ENCODE measurements at regions not wholly inside any gene's neighbourhood (a gene's known extent, or its start where the extent isn't known, plus 50 kb on each side); places are given as distances from the start of the nearest gene placed in this dataset.

DNA sequence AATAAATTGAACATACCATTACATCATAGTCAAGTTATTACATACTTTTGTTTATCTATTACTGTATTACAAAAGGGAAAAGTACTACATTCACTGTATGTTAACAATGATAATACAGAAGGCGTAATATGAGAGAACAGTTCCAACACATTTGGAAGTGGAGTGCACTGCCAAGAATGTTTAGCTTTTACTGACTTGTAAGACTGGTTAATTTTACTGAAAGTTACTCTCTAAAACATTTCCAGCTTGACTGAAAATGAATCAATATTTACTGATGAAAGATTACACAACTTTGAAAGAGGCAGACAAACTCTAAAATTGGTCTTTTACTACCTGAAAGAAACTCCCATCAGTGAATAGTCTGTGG is 728.5 kb downstream of the FSCB start:
- DNase-seq = no peak
- TF ChIP-seq POLR2AphosphoS5 (IDR thresholded peaks at IDR 0.05) = no peak
- TF ChIP-seq, protein P1, sequence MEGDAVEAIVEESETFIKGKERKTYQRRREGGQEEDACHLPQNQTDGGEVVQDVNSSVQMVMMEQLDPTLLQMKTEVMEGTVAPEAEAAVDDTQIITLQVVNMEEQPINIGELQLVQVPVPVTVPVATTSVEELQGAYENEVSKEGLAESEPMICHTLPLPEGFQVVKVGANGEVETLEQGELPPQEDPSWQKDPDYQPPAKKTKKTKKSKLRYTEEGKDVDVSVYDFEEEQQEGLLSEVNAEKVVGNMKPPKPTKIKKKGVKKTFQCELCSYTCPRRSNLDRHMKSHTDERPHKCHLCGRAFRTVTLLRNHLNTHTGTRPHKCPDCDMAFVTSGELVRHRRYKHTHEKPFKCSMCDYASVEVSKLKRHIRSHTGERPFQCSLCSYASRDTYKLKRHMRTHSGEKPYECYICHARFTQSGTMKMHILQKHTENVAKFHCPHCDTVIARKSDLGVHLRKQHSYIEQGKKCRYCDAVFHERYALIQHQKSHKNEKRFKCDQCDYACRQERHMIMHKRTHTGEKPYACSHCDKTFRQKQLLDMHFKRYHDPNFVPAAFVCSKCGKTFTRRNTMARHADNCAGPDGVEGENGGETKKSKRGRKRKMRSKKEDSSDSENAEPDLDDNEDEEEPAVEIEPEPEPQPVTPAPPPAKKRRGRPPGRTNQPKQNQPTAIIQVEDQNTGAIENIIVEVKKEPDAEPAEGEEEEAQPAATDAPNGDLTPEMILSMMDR (IDR thresholded peaks at IDR 0.05) = no peak
- TF ChIP-seq EP300 (IDR thresholded peaks at IDR 0.05; ENCODE audit: low read depth) = no peak
- TF ChIP-seq POLR2A (IDR thresholded peaks at IDR 0.05) = no peak
- in situ Hi-C loops (cut with MboI; ENCODE audit: low pct_ligation_motif_present in 1 of 4, low pct_unique_long_range_greater_than_20kb in 1 of 4, low sequenced_read_pairs in 3 of 4) = no loop called here
- 38% methylated on average over 1 of the region's 1 CpG for WGBS, 2 donors (ENCODE audit: low coverage in 1 of 2)
- Histone ChIP-seq H3K27ac (no peak overlapping the region), H3K4me3 (no peak overlapping the region), H3K36me3 (no peaks in the 10 kb centered on the region), H3K4me1 (peaks cover 0 to 10% (median 0%) of the 10 kb centered on the region in 4 donors), H3K9me3 (peaks cover 0 to 4% of the 10 kb centered on the region in 2 donors), H3K27me3 (no peaks in the 10 kb centered on the region)
- intact Hi-C loops (cut with DNase I; ENCODE audit: low total_unique reads) = no loop called here

DNA sequence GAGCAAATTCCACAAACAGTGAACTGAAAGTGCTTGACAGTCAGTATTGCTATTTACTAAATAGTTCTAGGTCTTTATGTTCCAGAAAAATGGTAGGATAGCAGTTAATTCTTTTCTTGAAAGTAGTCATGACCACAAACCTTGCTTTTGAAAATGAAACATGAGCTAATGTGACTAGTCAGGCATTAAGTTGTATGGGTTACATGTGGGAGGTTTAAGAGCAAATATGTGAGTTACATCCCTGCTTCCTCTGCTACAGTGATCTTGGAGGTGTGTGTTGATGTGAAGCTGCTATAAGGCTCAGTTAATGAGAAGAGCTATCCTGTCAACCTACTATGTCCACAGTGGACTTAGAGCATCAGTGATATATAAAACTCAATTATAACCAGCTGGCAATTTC is 741.6 kb downstream of the FSCB start:
- DNase-seq = no peak
- Histone ChIP-seq H3K36me3 (no peaks in the 10 kb centered on the region), H3K27me3 (no peaks in the 10 kb centered on the region), H3K4me3 (no peak overlapping the region), H3K27ac (no peak overlapping the region), H3K4me1 (no peaks in the 10 kb centered on the region), H3K9me3 (no peaks in the 10 kb centered on the region)
- in situ Hi-C loops (cut with MboI; ENCODE audit: low pct_ligation_motif_present in 1 of 4, low pct_unique_long_range_greater_than_20kb in 1 of 4, low sequenced_read_pairs in 3 of 4) (no loop called here), intact Hi-C loops (cut with DNase I; ENCODE audit: low total_unique reads) (no loop called here)
- TF ChIP-seq, protein P1 (IDR thresholded peaks at IDR 0.05) = no peak
- TF ChIP-seq POLR2A (IDR thresholded peaks at IDR 0.05) (no peak), POLR2AphosphoS5 (IDR thresholded peaks at IDR 0.05) (no peak), EP300 (IDR thresholded peaks at IDR 0.05; ENCODE audit: low read depth) (no peak)

DNA sequence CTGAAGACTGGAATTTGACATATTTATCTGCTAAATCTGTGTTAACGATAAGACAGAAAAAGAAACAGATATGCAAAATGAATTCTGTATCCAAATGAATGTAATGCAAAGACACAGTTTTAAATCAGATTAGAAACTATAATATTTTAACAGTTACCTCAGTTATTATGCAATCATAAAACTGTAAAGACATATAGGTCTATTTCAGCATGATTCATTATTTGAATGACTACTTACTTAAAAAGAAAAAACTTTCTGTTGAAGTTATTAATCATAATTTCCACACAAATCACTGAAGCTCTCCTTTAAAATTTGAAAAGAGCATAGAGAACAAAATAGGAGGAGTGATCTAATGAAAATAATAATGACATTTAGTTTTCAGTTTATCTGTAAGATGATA is 742.6 kb downstream of the FSCB start:
- Histone ChIP-seq H3K4me1 (no peaks in the 10 kb centered on the region), H3K36me3 (no peaks in the 10 kb centered on the region), H3K9me3 (no peaks in the 10 kb centered on the region), H3K27me3 (no peaks in the 10 kb centered on the region), H3K4me3 (no peak overlapping the region), H3K27ac (no peak overlapping the region)
- intact Hi-C loops (cut with DNase I; ENCODE audit: low total_unique reads) = no loop called here
- TF ChIP-seq, protein P1 (IDR thresholded peaks at IDR 0.05) = no peak
- no peak for DNase-seq
- 87 to 89% methylated on average over 1 of the region's 1 CpG for WGBS, 2 donors (ENCODE audit: low coverage in 1 of 2)
- in situ Hi-C loops (cut with MboI; ENCODE audit: low pct_ligation_motif_present in 1 of 4, low pct_unique_long_range_greater_than_20kb in 1 of 4, low sequenced_read_pairs in 3 of 4) = no loop called here

DNA sequence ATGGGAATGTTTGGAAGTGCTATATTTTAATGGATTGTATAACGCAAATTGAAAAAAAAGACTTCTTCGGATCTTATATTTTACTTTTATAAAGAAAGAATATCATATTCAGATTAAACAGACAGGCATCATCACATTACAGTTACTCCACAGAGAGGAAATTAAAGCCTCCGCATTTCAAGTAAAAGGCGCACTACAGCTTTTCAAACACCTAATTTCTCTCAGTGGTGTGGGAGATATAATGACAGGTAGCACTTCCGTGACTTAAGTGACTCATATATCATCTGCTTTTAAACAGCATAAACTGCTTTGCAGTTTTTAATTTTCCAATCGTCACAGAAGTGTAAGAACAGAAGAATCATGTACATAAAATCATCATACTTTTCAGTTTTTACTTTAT is 751.4 kb downstream of the FSCB start:
- Histone ChIP-seq H3K4me3 (no peak overlapping the region), H3K27ac (no peak overlapping the region), H3K36me3 (no peaks in the 10 kb centered on the region), H3K9me3 (no peaks in the 10 kb centered on the region), H3K27me3 (no peaks in the 10 kb centered on the region), H3K4me1 (no peaks in the 10 kb centered on the region)
- no peak for DNase-seq
- TF ChIP-seq, protein P1 (IDR thresholded peaks at IDR 0.05) = no peak
- TF ChIP-seq EP300 (IDR thresholded peaks at IDR 0.05; ENCODE audit: low read depth) = no peak
- TF ChIP-seq POLR2A (IDR thresholded peaks at IDR 0.05) = no peak
- TF ChIP-seq POLR2AphosphoS5 (IDR thresholded peaks at IDR 0.05) = no peak
- intact Hi-C loops (cut with DNase I; ENCODE audit: low total_unique reads) = no loop called here
- 84 to 85% methylated on average over 6 of the region's 6 CpGs for WGBS, 2 donors (ENCODE audit: low coverage in 1 of 2)
- in situ Hi-C loops (cut with MboI; ENCODE audit: low pct_ligation_motif_present in 1 of 4, low pct_unique_long_range_greater_than_20kb in 1 of 4, low sequenced_read_pairs in 3 of 4) = no loop called here
